PC-3 (cell line): ENCODE measurements at regions not wholly inside any gene's neighbourhood (a gene's known extent, or its start where the extent isn't known, plus 50 kb on each side); places are given as distances from the start of the nearest gene placed in this dataset.

ENCODE experiments used
- CTCF ChIP-seq: fragments of 300-600 bp; sonication (generic); conservative IDR thresholded peaks from 2 replicates; pipeline ENCODE4 v1.5.1; 2017; ENCODE audit warnings: antibody characterized with exemption, low read depth, mild to moderate bottlenecking, low read length
- EZH2 ChIP-seq: fragments of 300-600 bp; sonication (generic); IDR thresholded peaks from one replicate; pipeline ENCODE4 v1.6.1; 2017; ENCODE audit warnings: antibody characterized with exemption, mild to moderate bottlenecking, low read length; ENCODE audit not compliant: unreplicated experiment
- EZH2phosphoT487 ChIP-seq: fragments of 300-600 bp; sonication (generic); IDR thresholded peaks from 2 replicates; pipeline ENCODE4 v1.6.1; 2018; ENCODE audit warnings: mild to moderate bottlenecking, antibody characterized with exemption, low read length, borderline replicate concordance

- TF ChIP-seq CTCF (no peak), EZH2phosphoT487 (no peak), EZH2 (no peak)
Observed at GRCh38 chr2:7881466-7881865, 800.4 kb upstream of the ID2 start.
